Anterior cingulate cortex (tissue), 58 donors: ENCODE measurements at regions not wholly inside any gene's neighbourhood (a gene's known extent, or its start where the extent isn't known, plus 50 kb on each side); places are given as distances from the start of the nearest gene placed in this dataset.
"Not testable (repeated sequence)": the region's sequence is repeated elsewhere in the genome, so short reads cannot be mapped to it uniquely, and the experiment has no call there.

Source experiments
- DNase-seq, 58 donors: peaks; one replicate each; lab custom pipeline; 2025; lab: John Stamatoyannopoulos, UW

DNA sequence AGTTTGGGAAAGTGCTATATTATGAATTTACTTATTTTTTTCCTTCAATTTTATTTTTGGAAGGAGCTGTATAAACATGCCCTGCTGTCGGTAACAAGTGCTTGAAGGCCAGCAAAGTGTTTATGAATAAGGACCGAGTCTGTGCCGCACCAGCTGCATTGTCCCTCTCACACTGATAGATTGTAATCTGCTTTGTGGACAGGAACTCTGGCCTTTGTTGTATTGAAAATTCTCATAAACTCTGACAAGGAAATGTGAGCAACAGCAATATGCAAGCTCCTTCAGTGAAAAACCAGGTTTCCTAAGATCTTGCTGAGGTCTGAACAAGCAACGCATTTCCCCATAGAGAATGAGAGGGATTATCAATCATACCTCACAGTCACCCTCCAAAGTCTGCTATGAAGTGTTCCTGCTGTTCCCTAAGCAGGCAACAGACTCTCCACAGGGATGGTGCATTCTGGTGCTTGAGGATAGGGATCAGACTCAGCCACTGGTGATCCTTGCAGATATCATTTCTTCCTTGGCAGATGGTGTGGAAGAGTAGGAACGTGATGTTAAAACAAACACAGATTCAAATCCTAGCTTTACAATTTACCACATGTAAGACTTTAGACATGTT is 109.6 kb downstream of the KCNJ2 start:
- DNase-seq = peak in 5 of 58 donors; percentile 0 to 42 (median 0)

DNA sequence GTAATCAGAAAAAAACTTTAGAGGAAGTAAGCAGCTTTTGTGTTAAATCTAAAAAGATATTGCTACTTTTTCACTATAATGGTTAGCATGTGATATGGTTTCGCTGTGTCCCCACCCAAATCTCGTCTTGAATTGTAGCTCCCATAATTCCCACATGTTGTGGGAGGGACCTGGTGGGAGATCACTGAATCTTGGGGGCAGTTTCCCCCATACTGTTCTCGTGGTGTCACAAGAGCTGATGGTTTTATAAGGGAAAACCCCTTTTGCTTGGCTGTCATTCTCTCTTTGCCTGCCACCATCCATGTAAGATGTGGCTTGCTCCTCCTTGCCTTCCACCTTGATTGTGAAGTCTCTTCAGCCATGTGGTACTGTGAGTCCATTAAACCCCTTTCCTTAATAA is 117.1 kb downstream of the KCNJ2 start:
- no peak for DNase-seq

DNA sequence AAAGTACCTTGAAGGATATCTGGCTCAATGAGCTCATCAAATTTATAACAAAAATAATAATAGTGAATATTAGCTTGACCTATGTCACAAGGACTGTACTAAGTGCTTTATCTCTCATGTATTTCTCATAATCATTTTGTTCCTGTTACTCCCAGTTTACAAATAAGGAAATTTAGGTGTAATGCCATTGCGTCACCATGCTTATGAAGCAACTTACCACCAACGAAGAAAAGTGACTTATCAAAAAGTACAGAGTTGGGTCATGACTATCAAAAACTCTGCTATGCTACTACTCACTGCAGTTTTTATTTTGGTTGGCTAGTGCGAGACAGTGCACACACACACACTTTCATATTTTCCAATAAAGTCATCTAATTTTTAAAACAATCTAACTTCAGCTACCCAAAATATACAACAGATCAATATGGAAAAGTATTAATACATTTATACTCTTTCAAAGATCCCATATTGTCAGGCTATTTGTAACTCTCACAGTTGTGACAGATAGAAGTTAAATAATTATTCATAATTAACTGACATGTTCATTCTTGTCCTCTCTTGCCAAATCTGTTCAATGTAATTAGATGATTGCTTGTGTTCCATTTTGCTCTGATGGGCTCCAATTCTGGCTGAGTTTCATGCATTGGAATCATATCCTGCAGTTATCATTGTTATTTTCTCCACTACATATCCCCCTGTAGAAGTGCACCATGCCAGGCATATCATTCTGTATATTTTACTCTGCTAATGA is 119.4 kb downstream of the KCNJ2 start:
- DNase-seq = no peak

DNA sequence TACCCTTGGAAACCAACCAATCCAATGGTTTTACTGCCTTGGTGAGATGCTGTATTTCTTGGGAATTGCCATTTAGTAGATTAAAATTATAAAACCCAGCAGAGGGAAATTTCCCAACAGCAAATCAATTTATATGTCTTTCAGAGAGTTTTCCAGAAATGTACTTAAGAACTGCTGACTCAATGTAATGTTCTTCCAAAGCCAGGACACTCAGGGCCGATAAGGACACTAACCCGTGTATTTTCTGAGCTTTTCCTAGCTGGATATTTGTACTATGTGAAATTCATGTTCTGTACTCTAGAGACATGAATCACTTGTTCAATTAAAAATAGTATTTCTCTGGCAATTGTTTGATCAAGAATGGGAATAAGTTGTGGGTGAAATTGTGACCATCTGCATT is 121.4 kb downstream of the KCNJ2 start:
- no peak for DNase-seq

DNA sequence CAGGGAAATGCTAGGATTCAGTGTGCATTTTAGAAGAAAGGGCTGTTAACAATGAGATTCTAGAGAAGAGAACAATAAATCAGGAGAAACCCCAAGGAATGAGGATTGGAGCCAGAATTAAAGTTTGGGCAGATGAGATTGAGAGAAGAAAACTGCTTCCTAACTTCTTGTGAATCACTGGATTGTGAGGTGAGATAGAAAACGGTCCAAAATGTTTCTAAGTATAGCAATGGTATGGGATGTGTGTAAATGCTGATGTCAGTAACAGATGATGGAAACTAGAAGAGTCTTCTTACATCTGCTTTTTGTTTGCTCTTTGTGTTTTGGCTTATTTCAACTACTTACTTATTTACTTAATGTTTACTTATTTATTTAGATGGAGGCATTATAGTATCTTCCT is 123.0 kb downstream of the KCNJ2 start:
- no peak for DNase-seq

DNA sequence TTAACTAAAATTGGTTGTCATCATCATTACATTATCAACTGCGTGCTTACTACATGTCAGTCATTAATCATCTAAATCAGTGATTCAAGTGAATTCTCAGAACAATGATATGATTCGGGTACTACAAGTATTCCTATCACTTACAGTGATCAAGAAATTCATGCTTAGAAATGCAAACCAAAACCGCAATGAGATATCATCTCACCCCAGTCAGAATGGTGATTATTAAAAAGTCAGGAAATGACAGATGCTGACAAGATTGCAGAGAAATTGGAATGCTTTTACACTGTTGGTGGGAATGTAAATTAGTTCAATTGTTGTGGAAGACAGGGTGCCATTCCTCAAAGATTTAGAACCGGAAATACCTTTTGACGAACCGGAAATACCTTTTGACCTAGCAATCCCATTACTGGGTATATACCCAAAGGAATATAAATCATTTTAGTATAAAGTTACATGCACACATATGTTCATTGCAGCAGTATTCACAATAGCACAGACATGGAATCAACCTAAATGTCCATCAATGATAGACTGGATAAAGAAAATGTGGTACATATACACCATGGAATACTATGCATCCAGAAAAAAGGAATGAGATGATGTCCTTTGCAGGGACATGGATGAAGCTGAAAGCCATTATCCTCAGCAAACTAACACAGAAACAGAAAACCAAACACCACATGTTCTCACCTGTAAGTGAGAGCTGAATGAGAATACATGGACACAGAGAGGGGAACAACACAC is 124.4 kb downstream of the KCNJ2 start:
- DNase-seq = not testable (repeated sequence)

DNA sequence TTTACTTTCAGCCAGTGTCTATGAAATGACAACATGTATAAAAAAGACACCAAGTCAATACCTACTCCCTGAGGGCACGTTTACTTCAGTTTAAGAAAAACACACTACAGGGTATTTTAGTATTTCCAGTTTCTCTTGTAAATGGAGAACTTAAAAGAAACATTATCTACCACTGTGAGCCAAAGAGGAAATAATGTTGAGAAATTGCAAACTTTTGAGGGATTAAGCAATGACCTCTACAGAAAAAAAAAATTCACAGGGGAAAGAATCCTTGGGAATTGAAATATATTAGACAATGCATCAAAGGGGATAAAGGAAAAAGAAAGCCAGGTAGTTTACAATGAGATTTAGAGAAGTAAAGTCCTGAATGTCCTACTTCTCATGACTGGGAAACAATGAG is 126.0 kb downstream of the KCNJ2 start:
- no peak for DNase-seq

DNA sequence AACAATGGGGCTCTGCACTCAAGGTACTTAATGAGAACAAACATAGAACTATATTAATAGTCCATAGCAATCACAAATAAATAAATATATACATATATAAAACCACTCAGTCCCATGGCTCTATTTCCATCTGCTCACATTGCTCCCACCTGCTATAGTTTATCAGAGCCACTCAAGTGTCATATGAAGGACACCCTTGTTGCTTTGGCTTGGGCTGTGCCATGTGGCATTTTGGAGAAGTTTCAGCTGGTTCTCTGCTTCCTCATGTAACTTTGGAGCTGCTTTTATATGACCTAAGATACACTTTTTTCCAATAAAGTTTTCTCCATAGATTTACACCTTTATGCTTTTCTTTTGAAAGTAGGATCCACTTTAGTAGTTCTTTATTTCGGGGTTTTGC is 126.4 kb downstream of the KCNJ2 start:
- DNase-seq = peak in 3 of 58 donors; percentile 2 to 4 (median 2)

DNA sequence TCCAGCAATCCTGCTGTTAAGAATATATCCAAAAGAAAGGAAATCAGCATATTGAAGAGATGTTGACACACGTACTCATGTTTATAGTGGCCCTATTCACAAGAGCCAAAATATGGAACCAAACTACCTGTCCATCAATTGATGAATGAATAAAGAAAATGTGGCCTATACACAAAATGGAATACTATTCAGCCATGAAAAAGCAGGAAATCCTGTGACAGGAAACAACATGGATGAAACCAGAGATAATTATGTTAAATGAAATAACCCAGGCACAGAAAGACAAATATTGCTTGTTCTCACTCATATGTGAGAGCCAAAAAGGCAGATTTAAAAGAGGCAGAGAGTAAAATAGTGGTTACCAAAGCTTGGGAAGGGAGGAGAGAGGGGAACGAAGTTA is 127.1 kb downstream of the KCNJ2 start:
- no peak for DNase-seq

DNA sequence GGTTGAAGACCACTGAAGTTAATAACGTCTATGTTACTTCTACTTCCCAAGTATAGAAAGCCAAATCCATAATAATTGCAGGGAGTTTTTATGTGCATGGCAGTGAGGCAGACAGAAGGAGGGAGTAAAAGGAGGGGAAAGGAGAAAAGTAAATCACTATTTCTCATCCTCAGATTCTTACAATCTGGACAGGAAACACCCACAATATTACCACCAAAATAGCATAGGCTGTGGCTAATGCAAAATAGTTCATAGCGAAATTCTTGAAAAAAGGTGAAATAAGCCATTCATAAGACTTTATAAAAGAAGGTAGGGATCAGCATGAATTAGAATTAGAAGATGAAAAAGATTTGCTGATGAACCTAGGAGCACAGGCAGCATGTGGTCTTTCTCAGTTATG is 128.1 kb downstream of the KCNJ2 start:
- DNase-seq = no peak

DNA sequence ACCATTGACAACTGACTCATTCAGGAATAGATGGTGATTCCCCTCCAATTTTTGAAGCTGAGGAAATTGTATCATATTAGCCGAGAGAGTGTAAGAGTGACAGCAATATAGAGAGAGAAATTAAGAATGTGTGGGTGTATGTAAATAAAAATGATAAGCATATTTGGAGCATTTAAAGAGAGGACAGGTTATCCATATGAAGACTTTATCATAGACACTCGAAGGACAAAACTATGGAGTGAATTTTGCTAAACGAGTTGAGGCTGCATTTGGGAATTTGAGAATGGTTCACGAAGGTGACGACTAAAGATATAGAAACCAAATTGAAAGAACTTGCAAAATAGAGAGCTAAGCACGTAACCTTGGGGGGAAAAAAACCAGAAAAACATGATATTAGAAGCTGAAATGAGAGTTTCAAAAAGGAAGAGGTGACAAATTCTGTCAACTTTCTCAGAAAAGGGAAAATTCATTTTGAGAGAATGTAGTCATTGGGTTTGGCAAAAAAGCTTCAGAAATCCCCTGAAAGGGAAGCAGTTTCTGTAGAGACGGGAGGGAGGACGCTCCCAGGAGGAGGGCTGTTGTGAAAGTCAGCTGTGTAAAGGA is 129.7 kb downstream of the KCNJ2 start:
- no peak for DNase-seq

DNA sequence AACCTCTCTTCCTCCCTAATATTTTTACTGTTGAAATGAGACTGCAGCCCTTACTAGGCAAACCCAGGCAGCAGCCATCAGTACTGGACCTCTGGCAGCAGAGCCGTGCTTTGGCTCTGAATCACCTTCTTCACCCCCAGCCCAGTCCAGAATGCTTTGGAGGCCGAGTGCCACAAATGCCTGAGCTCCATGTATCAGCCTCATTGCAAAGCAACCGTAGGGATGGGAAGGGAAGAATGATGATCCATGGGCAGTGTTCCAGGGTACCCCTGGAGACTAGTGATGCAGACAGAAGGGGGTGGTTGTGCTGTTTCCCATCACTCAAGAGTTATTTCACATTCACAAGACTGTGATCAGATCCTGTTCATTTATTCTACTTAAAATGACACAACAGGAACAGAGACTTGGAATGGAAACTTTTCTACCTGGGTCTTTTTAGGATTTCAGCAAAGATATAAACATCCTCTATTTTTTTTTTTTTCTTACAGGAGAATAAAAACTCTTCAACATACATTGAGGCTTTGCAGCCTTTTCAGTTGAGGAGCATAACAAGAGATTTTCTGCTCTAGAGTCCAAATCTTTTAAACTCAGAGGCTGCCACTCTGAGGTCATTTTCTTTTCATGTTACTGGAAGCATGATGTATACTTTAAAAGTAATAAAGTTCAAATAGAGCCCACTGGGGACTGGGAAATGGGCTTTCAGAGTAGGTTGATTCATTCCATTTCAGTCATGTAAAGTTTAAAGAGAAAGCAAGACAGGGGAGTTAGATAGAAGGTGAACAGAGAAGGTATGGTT is 138.3 kb downstream of the KCNJ2 start:
- no peak for DNase-seq

DNA sequence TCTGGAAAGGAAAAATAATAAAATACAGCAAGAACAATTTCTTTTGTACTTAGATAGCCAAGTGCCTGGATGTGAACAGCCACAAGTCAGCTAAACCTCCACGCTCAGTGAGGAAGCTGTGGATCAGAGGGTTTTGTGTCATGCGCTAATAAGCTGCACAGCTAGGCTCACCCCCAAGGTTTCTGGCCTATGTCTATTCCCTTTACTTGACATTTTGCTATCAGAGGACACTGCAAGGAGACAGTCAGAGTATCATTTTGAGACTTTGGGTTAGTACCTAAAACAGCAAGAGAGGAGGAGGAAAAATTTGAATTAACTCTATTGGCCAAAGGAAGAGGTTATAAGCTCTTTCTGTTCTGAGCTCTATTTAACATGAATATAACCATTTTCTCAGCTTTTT is 139.3 kb downstream of the KCNJ2 start:
- no peak for DNase-seq

DNA sequence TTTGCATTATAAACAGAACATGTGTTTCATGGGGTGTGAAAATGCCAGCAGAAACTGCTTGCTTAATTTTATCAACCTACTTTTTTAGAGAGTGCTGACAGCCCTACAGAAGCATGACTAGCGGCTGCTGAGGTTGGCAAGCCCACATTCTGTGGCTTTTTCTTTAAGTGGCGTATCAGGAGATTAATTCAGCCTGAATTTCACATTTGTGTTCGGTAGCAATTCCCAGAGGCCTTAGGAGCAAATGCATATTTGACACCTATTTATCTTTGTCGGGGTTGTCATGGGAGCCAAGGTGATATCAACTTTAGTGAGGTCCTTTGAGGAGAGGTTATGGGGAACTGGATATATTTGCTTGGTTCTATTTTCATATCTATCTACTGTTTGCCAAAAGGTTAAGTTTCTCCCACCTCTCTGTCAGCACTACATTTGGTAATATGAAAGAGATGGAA is 140.9 kb downstream of the KCNJ2 start:
- DNase-seq = no peak

DNA sequence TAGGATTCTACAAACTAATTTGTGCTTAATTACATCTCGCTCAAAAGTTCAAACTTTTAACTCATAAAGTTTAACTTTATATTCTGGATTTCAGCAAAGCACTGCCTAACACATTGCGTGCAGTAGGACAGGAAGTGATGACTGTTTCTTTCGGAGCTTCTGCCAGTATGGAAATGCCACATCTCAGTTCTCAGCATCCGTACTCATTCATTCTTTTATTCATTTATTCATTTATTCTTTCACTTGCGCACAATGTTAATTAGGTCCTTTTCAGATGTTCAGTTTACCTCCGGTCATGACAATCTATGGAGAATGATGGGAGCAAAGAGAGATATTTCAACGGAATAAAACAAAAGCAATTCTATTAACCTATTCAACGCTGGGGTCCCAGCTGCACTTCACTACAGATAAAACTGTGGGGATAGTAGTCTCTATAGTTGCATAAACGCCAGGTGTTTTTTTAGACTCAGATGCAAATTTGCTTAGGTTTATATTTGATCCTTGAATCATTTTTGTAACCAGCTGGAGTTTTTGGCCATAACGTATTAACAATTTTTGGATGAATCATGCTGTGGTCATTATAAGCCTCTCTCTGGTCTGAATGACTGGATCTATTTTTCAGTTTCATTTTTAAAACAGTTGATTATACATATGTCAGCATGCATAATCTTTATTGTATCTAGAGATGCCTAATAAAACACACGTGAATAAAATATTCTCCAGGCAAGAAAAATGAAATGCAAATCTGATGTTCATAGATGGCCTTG is 143.9 kb downstream of the KCNJ2 start:
- no peak for DNase-seq

DNA sequence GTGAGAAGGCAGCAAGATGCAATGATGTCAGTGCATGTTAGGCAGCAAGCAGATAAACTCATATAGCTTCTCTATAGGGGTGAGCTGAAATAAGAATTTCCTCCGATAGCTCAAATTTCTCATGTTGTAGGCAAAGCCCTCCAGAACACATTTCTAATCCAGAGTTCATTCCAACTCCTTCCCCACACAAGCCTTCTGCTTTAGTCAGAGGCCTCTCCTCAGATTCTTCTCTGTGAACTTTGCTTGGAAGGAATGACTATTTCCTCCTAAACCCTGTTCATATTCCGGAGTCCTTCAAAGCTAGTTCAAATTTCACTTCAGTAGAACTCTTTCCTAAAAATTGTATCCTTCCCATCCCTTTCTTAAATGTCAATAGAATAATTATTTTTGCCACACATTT is 144.8 kb downstream of the KCNJ2 start:
- no peak for DNase-seq

DNA sequence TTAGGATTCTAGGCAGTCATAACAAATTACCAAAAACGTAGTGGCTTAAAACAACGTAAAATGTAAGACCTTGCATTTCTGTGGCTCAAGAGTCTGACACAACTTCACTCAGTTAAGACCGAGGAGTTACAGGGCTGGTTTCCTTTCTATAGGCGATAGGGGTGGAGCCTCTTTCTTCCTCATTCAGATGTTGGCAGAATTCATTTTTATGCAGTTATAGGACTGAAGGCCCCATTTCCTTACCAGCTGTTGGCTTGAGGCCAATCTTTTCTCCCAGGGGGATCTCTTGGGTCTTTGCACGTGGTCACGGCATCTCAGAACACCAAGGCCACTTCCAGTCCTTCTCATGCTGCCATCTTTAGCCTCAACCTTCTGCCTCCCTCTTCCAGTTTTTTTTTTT is 145.2 kb downstream of the KCNJ2 start:
- DNase-seq = no peak

DNA sequence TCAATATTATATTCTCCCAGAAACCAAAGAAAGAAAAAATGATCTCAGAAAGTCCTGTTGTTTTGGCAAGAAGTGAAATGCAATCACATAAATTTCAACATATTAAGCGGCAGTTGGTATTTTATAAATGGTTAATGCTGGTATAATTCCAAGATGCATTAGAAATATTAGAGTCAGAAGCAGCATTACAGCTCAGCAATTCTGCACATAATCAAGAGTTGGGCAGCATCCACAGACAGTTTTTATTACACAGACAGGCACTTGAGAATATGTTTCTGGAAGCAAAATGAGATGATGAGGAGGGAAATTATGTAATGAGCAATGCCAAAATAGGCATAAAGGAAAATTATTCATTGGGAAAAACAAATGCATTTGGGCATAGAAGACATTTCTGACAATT is 148.1 kb downstream of the KCNJ2 start:
- DNase-seq = no peak

DNA sequence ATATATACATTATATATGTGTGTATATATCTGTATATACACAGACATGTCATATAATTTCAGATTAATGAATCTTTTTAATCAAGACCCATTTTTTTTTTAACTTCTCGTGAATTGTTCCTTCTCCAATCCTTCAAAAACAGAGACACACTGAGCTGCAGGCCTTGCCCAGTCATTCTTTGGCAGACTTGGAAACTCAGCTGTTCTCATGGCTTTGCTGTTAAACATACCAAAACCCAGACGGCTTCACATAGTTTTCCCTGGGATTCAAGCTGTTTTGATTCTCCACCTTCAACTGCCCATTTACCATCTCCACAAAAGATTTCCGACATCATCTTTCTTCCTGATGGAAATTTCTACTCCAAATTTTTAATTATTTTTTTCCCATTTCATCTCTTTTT is 148.7 kb downstream of the KCNJ2 start:
- DNase-seq = no peak

DNA sequence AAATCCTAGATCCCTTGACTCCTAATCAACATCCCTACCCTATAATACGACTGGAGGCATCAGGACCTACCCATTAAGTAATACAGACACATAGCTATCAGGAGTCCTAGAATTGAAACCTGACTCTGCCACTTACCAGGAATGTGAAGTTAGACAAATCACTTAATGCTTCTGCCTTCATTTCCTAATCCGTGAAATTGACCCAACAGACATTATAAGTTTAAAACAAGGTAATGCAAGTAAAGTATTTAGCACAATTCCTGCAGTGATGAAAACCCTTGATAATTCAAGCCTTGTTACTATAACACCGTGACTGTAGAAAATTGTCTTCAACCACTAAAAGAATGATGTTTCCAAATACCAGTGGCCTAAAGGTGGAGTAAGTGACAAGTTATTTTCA is 150.2 kb downstream of the KCNJ2 start:
- no peak for DNase-seq
